Naive thymus-derived CD4-positive, alpha-beta T cell (primary cell): ENCODE measurements at regions not wholly inside any gene's neighbourhood (a gene's known extent, or its start where the extent isn't known, plus 50 kb on each side); places are given as distances from the start of the nearest gene placed in this dataset.

Experiments used
- ATAC-seq: fragments of 150-1000 bp; cut with Tn5 transposase; 2 replicates; pipeline ENCODE4 v1.10.0; 2021; ENCODE audit warnings: mild to moderate bottlenecking, moderate library complexity
- CTCF ChIA-PET: fragments of 350-600 bp; sonication (Branson Sonifier 250); formaldehyde crosslinking; loops from one replicate; lab custom pipeline; 2021; ENCODE audit warnings: antibody characterized with exemption; lab: Charles Lee
- POLR2A ChIA-PET: fragments of 350-600 bp; sonication (Branson Sonifier 250); formaldehyde crosslinking; loops from one replicate; lab custom pipeline; 2021; ENCODE audit warnings: antibody characterized with exemption, inconsistent platforms; lab: Charles Lee
- DNase-seq, 9 donors: peaks; one replicate each; pipeline versions ENCODE4 v3.0.0 to v3.0.0-alpha.2; 2020 to 2022; ENCODE audit warnings: mixed read lengths in 1 of 9
- H3K27ac ChIP-seq: one replicate; pipeline ENCODE4 v1.7.0; 2013; ENCODE audit warnings: mild to moderate bottlenecking, low read depth, low read length, moderate library complexity
- H3K27me3 ChIP-seq, 2 donors: one replicate each; pipeline ENCODE4 v1.7.0; 2013; ENCODE audit warnings: low read length in 2 of 2, mild to moderate bottlenecking in 2 of 2, moderate library complexity in 2 of 2; ENCODE audit not compliant: control insufficient read depth in 2 of 2, insufficient read depth in 2 of 2
- H3K36me3 ChIP-seq, 3 experiments: 1 replicate in 2 of 3; 2 replicates in 1 of 3; pipeline ENCODE4 v1.7.0; 2013; ENCODE audit warnings: low read length in 3 of 3, mild to moderate bottlenecking in 3 of 3, moderate library complexity in 1 of 3; ENCODE audit not compliant: insufficient read depth in 3 of 3, control insufficient read depth in 2 of 3
- H3K4me1 ChIP-seq, 2 donors: one replicate each; pipeline ENCODE4 v1.7.0; 2013; ENCODE audit warnings: low read length in 2 of 2, mild to moderate bottlenecking in 2 of 2, moderate library complexity in 1 of 2; ENCODE audit not compliant: control insufficient read depth in 2 of 2, insufficient read depth in 2 of 2
- H3K4me3 ChIP-seq: 2 replicates; pipeline ENCODE4 v1.7.0; 2013; ENCODE audit warnings: mild to moderate bottlenecking, low read length
- H3K9me3 ChIP-seq, 3 experiments: 1 replicate in 2 of 3; 2 replicates in 1 of 3; pipeline ENCODE4 v1.7.0; 2013; ENCODE audit warnings: low read length in 3 of 3; ENCODE audit not compliant: control insufficient read depth in 2 of 3
- H3K27ac Mint-ChIP-seq, 9 donors: one replicate each; pipeline ENCODE4 v1.8.0; 2020 to 2022; ENCODE audit warnings: mixed read lengths in 9 of 9, mild to moderate bottlenecking in 8 of 9, moderate library complexity in 5 of 9, inconsistent platforms in 2 of 9
- H3K27me3 Mint-ChIP-seq, 5 donors: one replicate each; pipeline ENCODE4 v1.8.0; 2021 to 2022; ENCODE audit warnings: mixed read lengths in 5 of 5, mild to moderate bottlenecking in 1 of 5
- H3K36me3 Mint-ChIP-seq, 5 donors: one replicate each; pipeline ENCODE4 v1.8.0; 2020 to 2022; ENCODE audit warnings: mixed read lengths in 5 of 5, mild to moderate bottlenecking in 3 of 5, inconsistent platforms in 1 of 5
- H3K4me1 Mint-ChIP-seq, 7 donors: one replicate each; pipeline ENCODE4 v1.8.0; 2020 to 2022; ENCODE audit warnings: mixed read lengths in 7 of 7, mild to moderate bottlenecking in 3 of 7, inconsistent platforms in 1 of 7
- H3K4me3 Mint-ChIP-seq, 10 donors: one replicate each; pipeline ENCODE4 v1.8.0; 2020 to 2022; ENCODE audit warnings: mild to moderate bottlenecking in 10 of 10, mixed read lengths in 10 of 10, moderate library complexity in 6 of 10, inconsistent platforms in 2 of 10
- H3K9me3 Mint-ChIP-seq, 11 donors: one replicate each; pipeline ENCODE4 v1.8.0; 2020 to 2022; ENCODE audit warnings: mixed read lengths in 11 of 11, mild to moderate bottlenecking in 4 of 11, inconsistent platforms in 1 of 11, moderate library complexity in 1 of 11
- intact Hi-C, 2 donors: fragments of 100-400 bp; cut with micrococcal nuclease; formaldehyde crosslinking; loops; one replicate each; pipeline ENCODE4 v1.15.1; 2023

- Histone ChIP-seq H3K4me3 (no peak overlapping the region), H3K9me3 (no peaks in the 10 kb centered on the region), H3K4me1 (no peaks in the 10 kb centered on the region), H3K36me3 (no peaks in the 10 kb centered on the region), H3K27ac (no peak overlapping the region), H3K27me3 (no peaks in the 10 kb centered on the region)
- Mint-ChIP-seq H3K27me3 (peaks cover 0 to 6% (median 0%) of the 10 kb centered on the region in 5 donors), H3K27ac (no peak overlapping the region), H3K36me3 (no peaks in the 10 kb centered on the region), H3K4me1 (no peaks in the 10 kb centered on the region), H3K9me3 (peaks cover 0 to 2% (median 0%) of the 10 kb centered on the region in 11 donors), H3K4me3 (no peak overlapping the region)
- CTCF ChIA-PET = no interaction called here
- ATAC-seq (no peak), DNase-seq (no peak)
- intact Hi-C loops = no loop called here
- POLR2A ChIA-PET = no interaction called here
Observed at GRCh38 chr18:6558446-6559156, 143.9 kb upstream of the L3MBTL4 start.

DNA sequence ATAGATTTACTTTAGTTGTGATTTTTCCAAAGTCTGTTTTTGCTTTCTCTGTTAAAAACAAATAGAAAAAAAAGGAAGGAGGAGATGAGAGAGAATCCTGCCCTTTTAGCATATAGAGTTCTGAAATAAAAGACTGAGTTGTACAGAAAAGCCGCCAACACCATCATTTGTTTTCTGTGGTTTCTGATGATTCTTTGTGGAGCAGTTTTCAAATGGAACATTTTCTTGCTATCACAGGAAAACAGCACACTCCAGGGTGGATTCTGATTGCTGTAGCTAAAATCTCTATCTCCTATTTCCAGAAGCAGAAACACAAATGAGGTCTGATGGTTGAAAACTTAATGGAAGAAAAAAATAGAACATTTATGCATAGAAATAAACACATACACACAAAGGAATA, 144.6 kb upstream of the L3MBTL4 start:
- H3K4me1 ChIP-seq = no peaks in the 10 kb centered on the region
- H3K4me3 ChIP-seq = no peak overlapping the region
- no peak for ATAC-seq
- Mint-ChIP-seq H3K9me3 (peaks cover 0 to 3% (median 0%) of the 10 kb centered on the region in 11 donors), H3K4me3 (no peak overlapping the region), H3K27ac (no peak overlapping the region), H3K4me1 (no peaks in the 10 kb centered on the region), H3K36me3 (no peaks in the 10 kb centered on the region), H3K27me3 (peaks cover 0 to 6% (median 0%) of the 10 kb centered on the region in 5 donors)
- no peak overlapping the region for H3K27ac ChIP-seq
- H3K27me3 ChIP-seq = no peaks in the 10 kb centered on the region
- no peak for DNase-seq
- intact Hi-C loops = no loop called here
- no peaks in the 10 kb centered on the region for H3K36me3 ChIP-seq
- CTCF ChIA-PET = no interaction called here
- H3K9me3 ChIP-seq = no peaks in the 10 kb centered on the region
- POLR2A ChIA-PET = no interaction called here

- H3K27ac ChIP-seq = no peak overlapping the region
- H3K9me3 ChIP-seq = no peaks in the 10 kb centered on the region
- no peaks in the 10 kb centered on the region for H3K27me3 ChIP-seq
- Mint-ChIP-seq H3K36me3 (no peaks in the 10 kb centered on the region), H3K27ac (no peak overlapping the region), H3K27me3 (peaks cover 0 to 6% (median 0%) of the 10 kb centered on the region in 5 donors), H3K4me1 (no peaks in the 10 kb centered on the region), H3K9me3 (peaks cover 0 to 3% (median 0%) of the 10 kb centered on the region in 11 donors), H3K4me3 (no peak overlapping the region)
- intact Hi-C loops = no loop called here
- CTCF ChIA-PET = no interaction called here
- no peaks in the 10 kb centered on the region for H3K4me1 ChIP-seq
- DNase-seq = no peak
- no peak overlapping the region for H3K4me3 ChIP-seq
- POLR2A ChIA-PET = no interaction called here
- ATAC-seq = no peak
- no peaks in the 10 kb centered on the region for H3K36me3 ChIP-seq
Observed at GRCh38 chr18:6561016-6561415, 146.3 kb upstream of the L3MBTL4 start.

DNA sequence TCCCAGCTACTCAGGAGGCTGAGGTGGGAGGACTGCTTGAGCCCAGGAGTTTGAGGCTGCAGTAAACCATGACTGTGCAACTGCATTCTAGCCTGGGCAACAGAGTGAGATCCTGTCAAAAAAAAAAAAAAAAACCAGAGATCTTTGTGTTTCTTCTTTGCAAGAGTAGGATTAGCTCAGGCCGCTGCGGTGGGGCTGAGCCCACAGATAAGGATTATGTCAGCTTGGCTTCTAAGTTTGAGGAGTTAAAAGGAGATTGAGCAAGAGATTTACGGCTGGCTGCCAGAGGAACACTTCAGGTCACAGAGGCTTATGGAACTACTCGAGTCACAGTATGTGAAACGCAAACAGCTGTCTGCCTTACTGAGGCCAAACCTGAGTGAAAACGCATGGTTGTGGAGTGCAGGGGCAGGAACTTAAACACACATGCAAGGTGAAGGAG, 146.7 kb upstream of the L3MBTL4 start:
- peaks cover 0 to 6% (median 0%) of the 10 kb centered on the region in 5 donors for H3K27me3 Mint-ChIP-seq
- Histone ChIP-seq H3K4me1 (no peaks in the 10 kb centered on the region), H3K36me3 (no peaks in the 10 kb centered on the region), H3K27ac (no peak overlapping the region), H3K27me3 (no peaks in the 10 kb centered on the region), H3K4me3 (no peak overlapping the region), H3K9me3 (no peaks in the 10 kb centered on the region)
- H3K4me3 Mint-ChIP-seq = no peak overlapping the region
- CTCF ChIA-PET = no interaction called here
- no peak for ATAC-seq
- POLR2A ChIA-PET = no interaction called here
- H3K9me3 Mint-ChIP-seq = peaks cover 0 to 3% (median 0%) of the 10 kb centered on the region in 11 donors
- no peaks in the 10 kb centered on the region for H3K4me1 Mint-ChIP-seq
- intact Hi-C loops = no loop called here
- no peak overlapping the region for H3K27ac Mint-ChIP-seq
- no peak for DNase-seq
- no peaks in the 10 kb centered on the region for H3K36me3 Mint-ChIP-seq

- POLR2A ChIA-PET = no interaction called here
- H3K27me3 Mint-ChIP-seq = peaks cover 0 to 4% (median 0%) of the 10 kb centered on the region in 5 donors
Observed at GRCh38 chr18:6561862-6562291, 147.2 kb upstream of the L3MBTL4 start.

GRCh38 chr18:6563896-6564295, 149.2 kb upstream of the L3MBTL4 start:
- H3K27ac ChIP-seq = no peak overlapping the region
- H3K4me3 ChIP-seq = no peak overlapping the region
- H3K36me3 ChIP-seq = no peaks in the 10 kb centered on the region
- no peak for DNase-seq
- Mint-ChIP-seq H3K36me3 (no peaks in the 10 kb centered on the region), H3K27me3 (peaks cover 0 to 3% (median 0%) of the 10 kb centered on the region in 5 donors), H3K27ac (no peak overlapping the region), H3K4me3 (no peak overlapping the region), H3K9me3 (peaks cover 0 to 6% (median 0%) of the 10 kb centered on the region in 11 donors), H3K4me1 (no peaks in the 10 kb centered on the region)
- ATAC-seq = no peak
- intact Hi-C loops = no loop called here
- CTCF ChIA-PET = no interaction called here
- POLR2A ChIA-PET = no interaction called here
- H3K27me3 ChIP-seq = no peaks in the 10 kb centered on the region
- H3K4me1 ChIP-seq = no peaks in the 10 kb centered on the region
- no peaks in the 10 kb centered on the region for H3K9me3 ChIP-seq

More at GRCh38 chr18:6561862-6562291, 147.2 kb upstream of the L3MBTL4 start:
- ATAC-seq (no peak), DNase-seq (no peak)
- Histone ChIP-seq H3K4me1 (no peaks in the 10 kb centered on the region), H3K27me3 (no peaks in the 10 kb centered on the region), H3K4me3 (no peak overlapping the region), H3K27ac (no peak overlapping the region), H3K36me3 (no peaks in the 10 kb centered on the region), H3K9me3 (no peaks in the 10 kb centered on the region)
- no peaks in the 10 kb centered on the region for H3K4me1 Mint-ChIP-seq
- no peak overlapping the region for H3K4me3 Mint-ChIP-seq
- H3K27ac Mint-ChIP-seq = no peak overlapping the region
- CTCF ChIA-PET = no interaction called here
- no peaks in the 10 kb centered on the region for H3K36me3 Mint-ChIP-seq
- intact Hi-C loops = no loop called here
- H3K9me3 Mint-ChIP-seq = peaks cover 0 to 3% (median 0%) of the 10 kb centered on the region in 11 donors
